ENCODE measurements at regions not wholly inside any gene's neighbourhood (a gene's known extent, or its start where the extent isn't known, plus 50 kb on each side); places are given as distances from the start of the nearest gene placed in this dataset.

DNA sequence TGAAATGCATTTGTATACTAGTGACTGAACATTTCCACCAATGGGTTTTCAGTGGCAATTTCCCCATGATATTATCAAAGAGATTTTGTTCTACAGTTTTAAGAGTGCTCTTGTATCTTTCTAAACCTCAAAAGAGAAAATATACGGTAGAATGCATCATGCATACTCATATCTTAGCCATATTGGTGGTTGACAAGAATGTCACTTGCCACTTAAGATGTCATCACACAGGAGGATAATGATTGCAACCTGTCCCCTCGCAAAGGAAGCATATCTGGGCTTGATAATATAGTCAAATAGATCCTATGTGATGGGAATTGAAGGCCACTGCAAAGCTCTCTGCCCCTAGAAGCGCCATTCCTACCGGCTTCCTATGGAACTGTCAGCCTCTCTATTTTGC is 79.3 kb upstream of the ARMC3 start:
- TF ChIP-seq, protein P1, sequence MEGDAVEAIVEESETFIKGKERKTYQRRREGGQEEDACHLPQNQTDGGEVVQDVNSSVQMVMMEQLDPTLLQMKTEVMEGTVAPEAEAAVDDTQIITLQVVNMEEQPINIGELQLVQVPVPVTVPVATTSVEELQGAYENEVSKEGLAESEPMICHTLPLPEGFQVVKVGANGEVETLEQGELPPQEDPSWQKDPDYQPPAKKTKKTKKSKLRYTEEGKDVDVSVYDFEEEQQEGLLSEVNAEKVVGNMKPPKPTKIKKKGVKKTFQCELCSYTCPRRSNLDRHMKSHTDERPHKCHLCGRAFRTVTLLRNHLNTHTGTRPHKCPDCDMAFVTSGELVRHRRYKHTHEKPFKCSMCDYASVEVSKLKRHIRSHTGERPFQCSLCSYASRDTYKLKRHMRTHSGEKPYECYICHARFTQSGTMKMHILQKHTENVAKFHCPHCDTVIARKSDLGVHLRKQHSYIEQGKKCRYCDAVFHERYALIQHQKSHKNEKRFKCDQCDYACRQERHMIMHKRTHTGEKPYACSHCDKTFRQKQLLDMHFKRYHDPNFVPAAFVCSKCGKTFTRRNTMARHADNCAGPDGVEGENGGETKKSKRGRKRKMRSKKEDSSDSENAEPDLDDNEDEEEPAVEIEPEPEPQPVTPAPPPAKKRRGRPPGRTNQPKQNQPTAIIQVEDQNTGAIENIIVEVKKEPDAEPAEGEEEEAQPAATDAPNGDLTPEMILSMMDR (IDR thresholded peaks at IDR 0.05): no peak
- TF ChIP-seq POLR2A (IDR thresholded peaks at IDR 0.05): no peak

Measured in uterus (tissue), 2 donors.